ENCODE measurements at regions not wholly inside any gene's neighbourhood (a gene's known extent, or its start where the extent isn't known, plus 50 kb on each side); places are given as distances from the start of the nearest gene placed in this dataset.

DNA sequence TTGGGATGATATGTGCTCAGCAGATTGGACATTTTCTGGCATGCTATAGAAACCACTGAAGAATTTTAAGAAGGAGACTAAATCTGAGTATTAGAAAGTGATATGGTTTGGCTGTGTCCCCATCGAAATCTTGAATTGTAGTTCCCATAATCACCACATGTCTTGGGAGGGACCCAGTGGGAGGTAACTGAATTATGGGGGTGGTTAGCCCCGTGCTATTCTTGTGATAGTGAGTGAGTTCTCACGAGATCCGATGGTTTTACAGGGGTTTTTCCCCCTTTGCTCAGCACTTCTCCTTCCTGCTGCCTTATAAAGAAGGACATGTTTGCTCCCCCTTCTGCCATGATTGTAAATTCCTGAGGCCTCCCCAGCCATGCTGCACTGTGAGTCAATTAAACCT is 535.9 kb upstream of the VRK2 start:
- DNase-seq, result no peak

GRCh38 chr2:57515366-57515765 is 531.2 kb upstream of the VRK2 start:
- DNase-seq, result no peak

GRCh38 chr2:57516698-57517340 is 529.8 kb upstream of the VRK2 start:
- DNase-seq, result peak; percentile 12 to 23

DNA sequence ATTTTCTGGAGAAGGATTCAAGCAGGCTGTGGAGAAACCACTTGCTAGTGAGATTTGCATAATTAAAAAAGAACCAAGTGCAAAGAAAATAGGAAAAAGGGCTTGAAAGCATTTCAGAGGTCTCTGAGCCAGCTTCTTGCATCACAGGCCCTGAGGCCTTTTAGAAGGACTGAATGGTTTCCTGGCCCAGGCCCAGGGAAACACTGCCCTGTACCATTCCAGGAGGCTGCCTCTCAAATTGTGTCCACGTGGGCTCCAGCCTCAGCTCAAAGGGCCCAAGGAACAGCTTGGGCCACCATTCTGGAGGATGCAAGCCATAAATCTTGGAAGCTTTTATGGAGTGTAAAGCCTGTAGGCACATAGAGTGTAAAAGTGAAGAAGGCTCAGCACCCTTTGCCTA is 523.3 kb upstream of the VRK2 start:
- no peak for DNase-seq

DNA sequence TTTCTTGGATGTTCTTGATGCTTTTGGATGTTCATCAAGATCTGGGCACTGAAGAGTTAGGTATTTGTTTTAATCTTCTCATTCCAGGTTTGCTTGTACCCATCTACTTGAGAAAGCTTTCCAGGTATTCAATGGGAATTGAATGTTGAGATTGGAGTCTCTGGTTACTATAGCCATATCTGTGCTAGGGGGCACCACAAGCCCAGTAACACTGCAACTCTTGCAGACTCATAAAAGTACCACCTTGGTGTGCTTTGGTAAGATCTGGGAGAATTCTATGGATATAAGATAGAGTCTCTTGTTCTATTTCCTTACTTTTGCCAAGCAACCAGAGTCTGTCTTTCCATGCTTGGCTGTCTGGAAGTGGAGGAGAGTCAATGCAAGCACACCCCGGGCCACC is 518.9 kb upstream of the VRK2 start:
- no peak for DNase-seq

DNA sequence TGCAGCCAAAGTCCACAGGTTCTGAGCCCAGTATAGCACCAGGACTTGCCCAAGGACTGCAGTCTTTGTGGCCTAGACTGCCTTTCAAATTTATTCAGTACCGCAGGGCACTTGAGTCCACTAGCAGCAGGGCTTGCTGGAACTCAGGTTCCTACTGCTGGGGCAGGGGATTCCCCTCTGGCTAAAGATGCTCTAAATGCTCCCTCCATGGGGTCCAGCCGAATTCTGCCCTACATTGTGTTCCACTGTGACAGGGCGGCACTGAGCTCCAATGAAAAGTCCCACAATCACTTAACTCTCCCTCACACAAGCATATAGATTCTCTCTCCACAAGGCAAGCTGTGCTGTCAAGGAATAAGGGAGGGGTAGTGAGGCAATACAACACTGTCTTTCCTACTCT is 518.1 kb upstream of the VRK2 start:
- no peak for DNase-seq

DNA sequence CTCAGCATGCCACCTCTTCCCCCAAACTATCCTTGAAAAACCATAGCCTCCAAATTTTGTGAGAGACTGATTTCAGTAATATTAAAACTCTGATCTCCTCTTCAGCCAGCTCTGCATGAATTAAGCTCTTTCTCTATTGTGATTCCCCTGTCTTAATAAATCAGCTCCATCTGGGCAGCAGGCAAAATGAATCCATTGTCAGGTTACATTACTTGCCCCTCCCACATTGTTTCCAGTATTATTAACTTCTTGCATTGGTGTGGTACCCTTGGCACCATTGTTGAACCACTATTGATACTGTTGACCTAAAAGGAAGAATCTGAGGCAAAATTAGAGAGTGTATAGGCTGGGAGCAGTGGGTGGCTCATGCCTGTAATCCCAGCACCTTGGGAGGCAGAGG is 512.2 kb upstream of the VRK2 start:
- DNase-seq, result no peak

- no peak for DNase-seq
Measured at GRCh38 chr2:57536535-57537231, 509.9 kb upstream of the VRK2 start.

DNA sequence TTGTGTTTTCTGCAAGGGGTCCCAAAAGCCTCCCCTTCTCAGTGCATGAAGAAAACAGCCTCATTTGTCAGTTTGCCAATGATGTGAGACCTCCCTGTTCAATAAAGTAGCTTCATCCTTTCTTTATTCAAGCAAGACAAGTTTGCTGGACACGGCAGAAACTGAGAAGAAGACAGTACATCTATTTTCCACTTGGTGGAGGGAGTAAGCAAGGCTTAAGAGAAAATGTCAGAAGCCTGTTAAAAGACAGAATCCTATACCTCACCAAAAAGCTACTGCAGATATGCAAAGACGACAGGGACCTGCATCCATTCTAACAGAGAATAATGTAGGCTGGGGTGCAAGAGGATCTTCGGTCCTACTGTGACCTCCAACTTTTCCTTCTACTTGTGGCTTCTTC is 506.8 kb upstream of the VRK2 start:
- DNase-seq, result no peak

DNA sequence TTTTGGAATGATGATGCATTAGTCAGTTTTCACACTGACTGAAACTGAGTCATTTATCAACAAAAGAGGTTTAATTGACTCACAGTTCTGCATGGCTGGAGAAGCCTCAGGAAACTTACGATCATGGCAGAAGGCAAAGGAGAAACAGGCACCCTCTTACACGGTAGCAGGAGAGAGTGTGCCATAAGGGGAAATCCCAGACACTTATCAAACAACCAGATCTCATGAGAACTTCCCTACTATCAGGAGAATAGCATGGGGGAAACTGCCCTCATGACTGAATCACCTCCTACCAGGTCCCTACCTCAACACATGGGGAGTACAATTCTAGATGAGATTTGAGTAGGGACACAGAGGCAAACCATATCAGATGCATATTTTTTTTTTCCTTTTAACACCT is 504.5 kb upstream of the VRK2 start:
- no peak for DNase-seq

- DNase-seq, result no peak
Measured at GRCh38 chr2:57543211-57543610, 503.4 kb upstream of the VRK2 start.

GRCh38 chr2:57544624-57545023 is 502.0 kb upstream of the VRK2 start:
- DNase-seq, result no peak

DNA sequence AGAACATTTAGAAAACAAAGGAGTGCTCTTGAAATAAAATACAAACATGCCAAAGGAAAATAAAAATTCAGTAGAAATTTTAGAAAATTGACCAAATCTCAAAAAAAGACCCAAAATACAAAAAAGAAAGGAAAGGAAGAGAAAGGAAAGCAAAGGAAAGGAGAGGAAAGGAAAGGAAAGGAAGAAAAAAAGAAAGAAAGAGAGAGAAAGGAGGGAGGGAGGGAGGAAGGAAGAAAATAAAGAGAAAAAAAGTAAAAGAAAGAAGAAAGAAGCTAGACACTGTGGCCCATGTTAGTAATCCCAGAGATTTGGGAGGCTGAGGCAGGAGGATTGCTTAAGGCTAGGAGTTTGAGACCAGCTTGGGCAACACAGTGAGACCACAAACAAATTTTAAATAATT is 500.1 kb upstream of the VRK2 start:
- DNase-seq, result no peak

DNA sequence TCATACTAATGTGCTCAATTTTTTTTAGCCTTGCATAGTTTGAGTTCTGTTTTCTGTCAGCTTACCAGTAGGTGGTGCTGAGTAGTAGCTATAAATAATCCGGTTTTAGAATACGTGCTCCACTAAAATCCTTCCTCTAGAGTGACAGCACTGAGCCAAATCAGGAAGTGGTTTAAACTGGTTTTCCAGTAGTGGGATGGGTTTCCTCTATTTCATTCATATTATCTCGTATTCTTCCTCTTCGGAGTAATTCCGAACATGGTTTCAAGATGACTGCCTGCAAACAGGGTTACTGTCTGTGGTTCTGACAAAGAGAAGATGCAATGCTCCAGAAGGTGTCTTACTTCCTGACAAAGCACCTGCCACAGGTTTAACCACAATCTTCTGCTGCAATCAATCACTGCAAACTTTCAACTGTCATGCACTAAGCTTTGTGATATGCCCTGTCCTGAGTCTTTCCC is 496.9 kb upstream of the VRK2 start:
- no peak for DNase-seq

GRCh38 chr2:57550912-57551311 is 495.7 kb upstream of the VRK2 start:
- no peak for DNase-seq

- DNase-seq, result no peak
Measured at GRCh38 chr2:57552885-57553284, 493.7 kb upstream of the VRK2 start.

DNA sequence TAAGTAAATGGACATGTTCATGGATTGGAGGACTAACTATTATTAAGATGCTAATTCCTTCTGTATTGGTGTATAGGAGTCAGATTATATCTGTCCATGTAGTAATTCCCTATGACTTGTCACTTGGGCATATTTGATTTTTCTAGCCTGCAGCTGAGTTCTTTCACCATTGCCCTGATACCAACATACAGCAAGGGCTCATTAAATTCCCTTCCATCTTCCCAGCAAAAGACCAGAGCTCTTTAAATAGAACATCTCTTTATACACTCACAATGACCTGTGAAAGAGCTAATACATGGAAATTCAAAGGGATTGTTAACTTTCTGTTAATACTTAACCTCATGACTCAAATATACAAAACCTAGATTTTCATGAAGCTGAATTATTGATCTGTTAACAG is 492.3 kb upstream of the VRK2 start:
- no peak for DNase-seq

DNA sequence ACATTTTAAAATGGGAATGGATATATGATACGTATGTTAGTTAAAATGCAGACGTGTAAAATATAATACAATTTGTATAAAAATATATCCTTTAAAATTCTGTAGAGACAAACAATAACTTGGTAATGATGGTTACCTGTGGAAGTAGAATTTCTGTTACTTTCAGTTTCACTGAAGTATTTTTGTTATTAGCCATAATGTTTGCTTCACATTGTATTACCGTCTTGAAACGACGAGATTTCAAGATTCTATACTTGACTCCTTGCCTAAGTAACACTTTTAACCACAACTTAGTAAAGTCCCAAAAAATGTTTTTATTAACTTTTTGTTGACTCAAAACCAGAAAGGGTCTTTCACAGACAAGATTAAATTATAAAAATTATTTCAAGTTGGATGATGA is 488.3 kb upstream of the VRK2 start:
- DNase-seq, result no peak

- DNase-seq, result no peak
Measured at GRCh38 chr2:57562495-57562894, 484.1 kb upstream of the VRK2 start.

GRCh38 chr2:57563015-57563414 is 483.6 kb upstream of the VRK2 start:
- no peak for DNase-seq

GRCh38 chr2:57567245-57567644 is 479.4 kb upstream of the VRK2 start:
- no peak for DNase-seq

- no peak for DNase-seq
Measured at GRCh38 chr2:57569396-57569795, 477.2 kb upstream of the VRK2 start.

DNA sequence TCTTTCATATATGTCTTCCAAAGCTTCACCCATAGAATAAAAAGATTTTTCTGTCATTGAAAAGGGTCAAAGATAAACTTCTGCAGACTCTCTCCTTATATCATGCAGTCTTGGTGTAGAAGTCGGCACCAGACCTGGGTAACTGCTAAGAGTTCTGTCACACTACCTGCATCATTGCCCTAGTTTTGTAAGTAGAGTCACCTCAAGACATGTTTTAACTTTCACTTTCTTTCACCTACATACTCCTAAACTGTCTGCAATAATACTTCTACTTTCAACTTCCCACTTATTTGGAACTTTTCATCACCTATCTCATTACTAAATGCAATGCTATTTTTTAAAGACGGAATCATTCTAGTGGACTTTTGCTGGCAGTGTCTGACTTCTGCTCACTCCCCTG is 475.6 kb upstream of the VRK2 start:
- DNase-seq, result no peak

- no peak for DNase-seq
Measured at GRCh38 chr2:57575700-57576268, 470.8 kb upstream of the VRK2 start.
